DOHH2 (cell line): ENCODE measurements at regions not wholly inside any gene's neighbourhood (a gene's known extent, or its start where the extent isn't known, plus 50 kb on each side); places are given as distances from the start of the nearest gene placed in this dataset.

Experiments used
- H3F3A ChIP-seq: fragments of 200-600 bp; sonication (generic), shearing (Covaris generic); 2 replicates; pipeline ENCODE4 v1.6.0; 2016; ENCODE audit warnings: antibody characterized with exemption, mild to moderate bottlenecking; ENCODE audit not compliant: control insufficient read depth, insufficient read depth
- H3K27ac ChIP-seq: fragments of 200-600 bp; sonication (generic); 2 replicates; pipeline ENCODE4 v1.5.1; 2014; ENCODE audit warnings: low read depth, mild to moderate bottlenecking, low read length, moderate library complexity
- H3K27me3 ChIP-seq: fragments of 200-600 bp; sonication (generic); 2 replicates; pipeline ENCODE4 v1.6.1; 2014; ENCODE audit warnings: mild to moderate bottlenecking, low read length, mixed read lengths; ENCODE audit not compliant: control insufficient read depth
- H3K36me3 ChIP-seq: fragments of 200-600 bp; sonication (generic); 2 replicates; pipeline ENCODE4 v1.6.1; 2014; ENCODE audit warnings: mild to moderate bottlenecking, low read length, moderate library complexity, mixed read lengths; ENCODE audit not compliant: control insufficient read depth
- H3K4me1 ChIP-seq: fragments of 200-600 bp; sonication (generic); 2 replicates; pipeline ENCODE4 v1.6.1; 2014; ENCODE audit warnings: mild to moderate bottlenecking, low read length, mixed read lengths; ENCODE audit not compliant: control insufficient read depth
- H3K4me2 ChIP-seq: fragments of 200-600 bp; sonication (generic); 2 replicates; pipeline ENCODE4 v1.6.0; 2014; ENCODE audit warnings: mild to moderate bottlenecking, low read length, moderate library complexity
- H3K4me3 ChIP-seq: fragments of 200-600 bp; sonication (generic); 2 replicates; pipeline ENCODE4 v1.5.1; 2014; ENCODE audit warnings: mild to moderate bottlenecking, low read length, mixed read lengths
- H3K79me2 ChIP-seq: fragments of 200-600 bp; sonication (generic); 2 replicates; pipeline ENCODE4 v1.6.1; 2014; ENCODE audit warnings: mild to moderate bottlenecking, low read length, mixed read lengths; ENCODE audit not compliant: control insufficient read depth
- H3K9me2 ChIP-seq: fragments of 200-600 bp; sonication (generic); replicated peaks from 2 replicates; pipeline ENCODE4 v1.6.1; 2014; ENCODE audit warnings: mild to moderate bottlenecking, low read length, mixed read lengths; ENCODE audit not compliant: control insufficient read depth
- H3K9me3 ChIP-seq: fragments of 200-600 bp; sonication (generic); 2 replicates; pipeline ENCODE4 v1.6.1; 2014; ENCODE audit warnings: antibody characterized with exemption, low read length, mixed read lengths; ENCODE audit not compliant: control insufficient read depth, insufficient read depth
- H4K20me1 ChIP-seq: fragments of 200-600 bp; sonication (generic); 2 replicates; pipeline ENCODE4 v1.6.0; 2014; ENCODE audit warnings: low read depth, mild to moderate bottlenecking, antibody characterized with exemption, low read length, moderate library complexity; ENCODE audit not compliant: control insufficient read depth, insufficient read depth
- CTCF ChIP-seq: fragments of 200-600 bp; sonication (generic); IDR thresholded peaks from one replicate; pipeline ENCODE4 v1.5.1; 2014; ENCODE audit warnings: antibody characterized with exemption, mild to moderate bottlenecking, low read depth, low read length; ENCODE audit not compliant: poor library complexity, severe bottlenecking
- EZH2phosphoT487 ChIP-seq: fragments of 200-600 bp; sonication (generic); IDR thresholded peaks from 2 replicates; pipeline ENCODE4 v1.6.1; 2017; ENCODE audit warnings: borderline replicate concordance, mild to moderate bottlenecking, antibody characterized with exemption, low read length, moderate library complexity, mixed read lengths

GRCh38 chr2:784753-785152 lies 107.5 kb upstream of the TMEM18 start:
- peaks cover 2% of the 10 kb centered on the region; the same call in 1 of the 2 replicates for H3K9me3 ChIP-seq
- TF ChIP-seq CTCF (no peak), EZH2phosphoT487 (no peak)
- no peak overlapping the region for H3K27ac ChIP-seq
- H3K27me3 ChIP-seq: no peaks in the 10 kb centered on the region
- H3K4me2 ChIP-seq: no peak overlapping the region
- no peaks in the 10 kb centered on the region for H3K36me3 ChIP-seq
- H3F3A ChIP-seq: no peaks in the 10 kb centered on the region
- H3K4me3 ChIP-seq: no peak overlapping the region
- H3K4me1 ChIP-seq: no peaks in the 10 kb centered on the region
- H4K20me1 ChIP-seq: no peaks in the 10 kb centered on the region
- no peaks in the 10 kb centered on the region for H3K79me2 ChIP-seq
- no peaks in the 10 kb centered on the region for H3K9me2 ChIP-seq

- Histone ChIP-seq H3K4me2 (no peak overlapping the region), H3K4me1 (no peaks in the 10 kb centered on the region), H3K36me3 (no peaks in the 10 kb centered on the region), H3K27ac (no peak overlapping the region), H3K4me3 (no peak overlapping the region), H3K9me3 (no peaks in the 10 kb centered on the region), H3K79me2 (no peaks in the 10 kb centered on the region), H3K9me2 (no peaks in the 10 kb centered on the region), H3K27me3 (no peaks in the 10 kb centered on the region), H3F3A (no peaks in the 10 kb centered on the region), H4K20me1 (no peaks in the 10 kb centered on the region)
- no peak for TF ChIP-seq CTCF
- TF ChIP-seq EZH2phosphoT487: no peak
These were observed 103.4 kb upstream of the TMEM18 start for GRCh38 chr2:780581-780980.

DNA sequence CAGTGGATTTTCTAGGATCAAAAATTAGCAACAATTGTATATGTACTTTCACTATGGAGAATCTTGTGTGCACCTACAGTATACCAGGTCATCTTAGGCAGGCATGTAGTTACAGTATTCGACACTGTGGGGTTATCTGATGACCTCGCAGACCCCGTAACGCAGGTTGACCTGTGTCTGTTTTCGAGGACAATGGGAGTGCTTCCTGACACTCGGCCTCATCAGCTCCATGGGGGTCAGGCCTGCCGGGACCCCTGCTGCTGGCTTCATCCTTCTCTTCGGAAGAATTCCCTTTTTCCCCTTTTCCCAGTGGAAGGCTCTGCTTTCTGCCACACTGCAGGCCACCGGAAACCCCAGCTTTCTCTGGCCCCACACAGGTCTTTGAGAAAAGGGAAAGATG lies 102.8 kb upstream of the TMEM18 start:
- H3F3A ChIP-seq: no peaks in the 10 kb centered on the region
- no peaks in the 10 kb centered on the region for H3K4me1 ChIP-seq
- no peaks in the 10 kb centered on the region for H3K27me3 ChIP-seq
- no peaks in the 10 kb centered on the region for H3K9me3 ChIP-seq
- no peaks in the 10 kb centered on the region for H3K9me2 ChIP-seq
- no peaks in the 10 kb centered on the region for H3K36me3 ChIP-seq
- no peak overlapping the region for H3K4me2 ChIP-seq
- TF ChIP-seq CTCF (no peak), EZH2phosphoT487 (no peak)
- no peak overlapping the region for H3K4me3 ChIP-seq
- H3K27ac ChIP-seq: no peak overlapping the region
- H4K20me1 ChIP-seq: no peaks in the 10 kb centered on the region
- H3K79me2 ChIP-seq: no peaks in the 10 kb centered on the region
